ENCODE measurements at regions not wholly inside any gene's neighbourhood (a gene's known extent, or its start where the extent isn't known, plus 50 kb on each side); places are given as distances from the start of the nearest gene placed in this dataset.

GRCh38 chr15:69982037-69982436 lies 115.7 kb downstream of the TLE3 start:
- no peak for DNase-seq (ENCODE audit: low read depth)
- in situ Hi-C loops (cut with HindIII; ENCODE audit: low pct_unique_long_range_greater_than_20kb, low sequenced_read_pairs): no loop called here

- in situ Hi-C loops (cut with HindIII; ENCODE audit: low pct_unique_long_range_greater_than_20kb, low sequenced_read_pairs): no loop called here
- DNase-seq (ENCODE audit: low read depth): peak; percentile 58
Measured at GRCh38 chr15:69983696-69984265, 113.9 kb downstream of the TLE3 start.

GRCh38 chr15:69987492-69988489 lies 109.9 kb downstream of the TLE3 start:
- no peak for DNase-seq (ENCODE audit: low read depth)
- in situ Hi-C loops (cut with HindIII; ENCODE audit: low pct_unique_long_range_greater_than_20kb, low sequenced_read_pairs): no loop called here

- DNase-seq (ENCODE audit: low read depth): no peak
- in situ Hi-C loops (cut with HindIII; ENCODE audit: low pct_unique_long_range_greater_than_20kb, low sequenced_read_pairs): no loop called here
Measured at GRCh38 chr15:69988541-69989225, 109.0 kb downstream of the TLE3 start.

GRCh38 chr15:69990566-69991421 lies 106.9 kb downstream of the TLE3 start:
- in situ Hi-C loops (cut with HindIII; ENCODE audit: low pct_unique_long_range_greater_than_20kb, low sequenced_read_pairs): no loop called here
- no peak for DNase-seq (ENCODE audit: low read depth)

GRCh38 chr15:69991551-69991980 lies 106.2 kb downstream of the TLE3 start:
- DNase-seq (ENCODE audit: low read depth): no peak
- in situ Hi-C loops (cut with HindIII; ENCODE audit: low pct_unique_long_range_greater_than_20kb, low sequenced_read_pairs): no loop called here

GRCh38 chr15:69992348-69992747 lies 105.4 kb downstream of the TLE3 start:
- DNase-seq (ENCODE audit: low read depth): no peak
- in situ Hi-C loops (cut with HindIII; ENCODE audit: low pct_unique_long_range_greater_than_20kb, low sequenced_read_pairs): no loop called here

GRCh38 chr15:69994429-69995205 lies 103.1 kb downstream of the TLE3 start:
- DNase-seq (ENCODE audit: low read depth): no peak
- in situ Hi-C loops (cut with HindIII; ENCODE audit: low pct_unique_long_range_greater_than_20kb, low sequenced_read_pairs): no loop called here

- no peak for DNase-seq (ENCODE audit: low read depth)
- in situ Hi-C loops (cut with HindIII; ENCODE audit: low pct_unique_long_range_greater_than_20kb, low sequenced_read_pairs): no loop called here
Measured at GRCh38 chr15:69996321-69997160, 101.2 kb downstream of the TLE3 start.

GRCh38 chr15:69997161-69997485 lies 100.6 kb downstream of the TLE3 start:
- no peak for DNase-seq (ENCODE audit: low read depth)
- in situ Hi-C loops (cut with HindIII; ENCODE audit: low pct_unique_long_range_greater_than_20kb, low sequenced_read_pairs): no loop called here

Measured in Caki2 (cell line).